HEK293 (cell line): ENCODE measurements at regions not wholly inside any gene's neighbourhood (a gene's known extent, or its start where the extent isn't known, plus 50 kb on each side); places are given as distances from the start of the nearest gene placed in this dataset.

Source experiments
- CTCF ChIA-PET: fragments of 350-600 bp; formaldehyde crosslinking; extraction: SDS; loops from one replicate; lab custom pipeline; 2021; ENCODE audit warnings: antibody characterized with exemption; lab: Yijun Ruan, JAX
- POLR2A ChIA-PET: fragments of 300-600 bp; formaldehyde crosslinking; extraction: SDS; loops from one replicate; lab custom pipeline; 2020; ENCODE audit warnings: antibody characterized with exemption, inconsistent platforms; lab: Yijun Ruan, JAX
- H3K27ac ChIP-seq: fragments of 200-500 bp; sonication (Bioruptor generic); 2 replicates; pipeline ENCODE4 v1.5.1; 2014; ENCODE audit warnings: low read depth, low read length, control low read depth, inconsistent platforms; ENCODE audit errors: extremely low read depth
- H3K36me3 ChIP-seq, 2 experiments: fragments of 200-500 bp in 1 of 2; sonication (Bioruptor generic) in 1 of 2; 1 replicate in 1 of 2; 2 replicates in 1 of 2; pipeline ENCODE4 v1.5.1; 2014 to 2017; ENCODE audit warnings: inconsistent platforms in 2 of 2, low read length in 2 of 2; ENCODE audit not compliant: control insufficient read depth in 2 of 2, insufficient read depth in 1 of 2
- H3K4me1 ChIP-seq: fragments of 200-500 bp; sonication (Bioruptor generic); 2 replicates; pipeline ENCODE4 v1.5.1; 2014; ENCODE audit warnings: mild to moderate bottlenecking, low read length, inconsistent platforms; ENCODE audit not compliant: control insufficient read depth, insufficient read depth
- H3K4me3 ChIP-seq: 2 replicates; pipeline ENCODE4 v1.5.1; 2011; ENCODE audit warnings: low read depth, mild to moderate bottlenecking, control low read depth, low read length, moderate library complexity
- H3K9me3 ChIP-seq: fragments of 200-500 bp; sonication (Bioruptor generic); 2 replicates; pipeline ENCODE4 v1.5.1; 2014; ENCODE audit warnings: low read depth, low read length, inconsistent platforms; ENCODE audit not compliant: control insufficient read depth, insufficient read depth
- BCL6B ChIP-seq: fragments of 450-650 bp; formaldehyde crosslinking; IDR thresholded peaks from 2 replicates; pipeline ENCODE4 v1.5.1; 2017; ENCODE audit warnings: missing biosample characterization, missing genetic modification characterization
- GLI4 ChIP-seq: fragments of 450-650 bp; formaldehyde crosslinking; IDR thresholded peaks from 2 replicates; pipeline ENCODE4 v1.5.1; 2016; ENCODE audit warnings: missing biosample characterization, missing genetic modification characterization
- PRDM6 ChIP-seq: fragments of 450-650 bp; formaldehyde crosslinking; IDR thresholded peaks from 2 replicates; pipeline ENCODE4 v1.5.1; 2017; ENCODE audit warnings: missing biosample characterization, missing genetic modification characterization
- ZBTB17 ChIP-seq: fragments of 450-650 bp; formaldehyde crosslinking; IDR thresholded peaks from 2 replicates; pipeline ENCODE4 v1.5.1; 2016; ENCODE audit warnings: missing biosample characterization, missing genetic modification characterization
- ZBTB48 ChIP-seq: fragments of 450-650 bp; formaldehyde crosslinking; IDR thresholded peaks from 2 replicates; pipeline ENCODE4 v1.5.1; 2016; ENCODE audit warnings: missing biosample characterization, missing genetic modification characterization
- ZBTB49 ChIP-seq: fragments of 450-650 bp; formaldehyde crosslinking; IDR thresholded peaks from 2 replicates; pipeline ENCODE4 v1.5.1; 2016; ENCODE audit warnings: missing biosample characterization, missing genetic modification characterization, low read depth
- ZNF223 ChIP-seq: fragments of 450-650 bp; formaldehyde crosslinking; IDR thresholded peaks from 2 replicates; pipeline ENCODE4 v1.5.1; 2016; ENCODE audit warnings: missing biosample characterization, missing genetic modification characterization
- ZNF335 ChIP-seq: fragments of 450-650 bp; formaldehyde crosslinking; conservative IDR thresholded peaks from 2 replicates; pipeline ENCODE4 v1.5.1; 2016; ENCODE audit warnings: missing biosample characterization, missing genetic modification characterization
- ZNF398 ChIP-seq: fragments of 450-650 bp; formaldehyde crosslinking; IDR thresholded peaks from 2 replicates; pipeline ENCODE4 v1.5.1; 2017; ENCODE audit warnings: missing biosample characterization, missing genetic modification characterization
- ZNF544 ChIP-seq: fragments of 450-650 bp; formaldehyde crosslinking; IDR thresholded peaks from 2 replicates; pipeline ENCODE4 v1.5.0; 2017; ENCODE audit warnings: missing biosample characterization, missing genetic modification characterization
- ZNF776 ChIP-seq: fragments of 450-650 bp; formaldehyde crosslinking; IDR thresholded peaks from 2 replicates; pipeline ENCODE4 v1.5.0; 2017; ENCODE audit warnings: missing biosample characterization, missing genetic modification characterization, borderline replicate concordance
- ZSCAN5A ChIP-seq: fragments of 450-650 bp; formaldehyde crosslinking; IDR thresholded peaks from 2 replicates; pipeline ENCODE4 v1.5.1; 2016; ENCODE audit warnings: missing biosample characterization, missing genetic modification characterization

- no peak for TF ChIP-seq ZBTB49 (tag by site-specific recombination)
- no peak for TF ChIP-seq ZNF398
- no peak for TF ChIP-seq ZBTB48 (tag by site-specific recombination)
Measured at GRCh38 chr6:48315051-48315719, 204.2 kb upstream of the PTCHD4 start (continued).

GRCh38 chr6:48311301-48311700 is 200.3 kb upstream of the PTCHD4 start:
- no peaks in the 10 kb centered on the region for H3K9me3 ChIP-seq
- ChIA-PET POLR2A (no interaction called here), CTCF (interaction anchor here (1.1 kb wide), 1 partner anchor 137 kb away, joined by 3 read pairs; no protein-coding TSS in a partner anchor)
- H3K4me3 ChIP-seq, result no peak overlapping the region
- no peaks in the 10 kb centered on the region for H3K36me3 ChIP-seq
- H3K27ac ChIP-seq, result no peak overlapping the region
- TF ChIP-seq ZNF335 (tag by site-specific recombination), result no peak
- no peak for TF ChIP-seq PRDM6 (tag by site-specific recombination)
- TF ChIP-seq ZNF776 (tag by site-specific recombination), result no peak
- no peak for TF ChIP-seq ZBTB17 (tag by site-specific recombination)
- TF ChIP-seq ZSCAN5A, result no peak
- no peak for TF ChIP-seq BCL6B (tag by site-specific recombination)
- TF ChIP-seq GLI4, result no peak
- TF ChIP-seq ZNF544, result no peak
- H3K4me1 ChIP-seq, result no peaks in the 10 kb centered on the region

- no peaks in the 10 kb centered on the region for H3K36me3 ChIP-seq
- H3K4me1 ChIP-seq, result no peaks in the 10 kb centered on the region
- CTCF ChIA-PET, result no interaction called here
- TF ChIP-seq ZNF223, result no peak
- POLR2A ChIA-PET, result interaction anchor here (0.6 kb wide), 1 partner anchor 1042 kb away, joined by 4 read pairs; no protein-coding TSS in a partner anchor
- H3K9me3 ChIP-seq, result no peaks in the 10 kb centered on the region
- no peak overlapping the region for H3K27ac ChIP-seq
- no peak overlapping the region for H3K4me3 ChIP-seq
Measured at GRCh38 chr6:48307573-48307972, 196.6 kb upstream of the PTCHD4 start.
